GM23338 (cell line): ENCODE measurements at regions not wholly inside any gene's neighbourhood (a gene's known extent, or its start where the extent isn't known, plus 50 kb on each side); places are given as distances from the start of the nearest gene placed in this dataset.

ENCODE experiments used
- ATAC-seq: fragments of 200-7000 bp; cut with Tn5 transposase; 3 replicates; pipeline ENCODE4 v1.9.1; 2020
- DNase-seq: peaks from one replicate; pipeline ENCODE4 v3.0.0-alpha.2; 2015; ENCODE audit warnings: low spot score
- H2AFZ ChIP-seq: fragments of 200-600 bp; sonication (generic); 2 replicates; pipeline ENCODE4 v1.8.0; 2016; ENCODE audit warnings: antibody characterized with exemption, mild to moderate bottlenecking, moderate library complexity
- H3F3A ChIP-seq: fragments of 200-600 bp; sonication (generic); replicated peaks from 2 replicates; pipeline ENCODE4 v1.8.0; 2017; ENCODE audit warnings: antibody characterized with exemption, mixed run types, low read depth
- H3K27ac ChIP-seq: fragments of 200-600 bp; sonication (generic); 2 replicates; pipeline ENCODE4 v1.6.1; 2016; ENCODE audit warnings: low read depth
- H3K27me3 ChIP-seq: fragments of 200-600 bp; sonication (generic); 2 replicates; pipeline ENCODE4 v1.8.0; 2016; ENCODE audit warnings: mild to moderate bottlenecking, mixed run types, moderate library complexity; ENCODE audit not compliant: insufficient read depth
- H3K36me3 ChIP-seq: fragments of 200-600 bp; sonication (generic); 2 replicates; pipeline ENCODE4 v1.8.0; 2016; ENCODE audit warnings: mild to moderate bottlenecking; ENCODE audit not compliant: insufficient read depth
- H3K4me1 ChIP-seq: fragments of 200-600 bp; sonication (generic); 2 replicates; pipeline ENCODE4 v1.8.0; 2016; ENCODE audit warnings: mild to moderate bottlenecking, moderate library complexity; ENCODE audit not compliant: insufficient read depth
- H3K4me2 ChIP-seq: fragments of 200-600 bp; sonication (generic); 2 replicates; pipeline ENCODE4 v1.7.1; 2017; ENCODE audit warnings: mixed run types
- H3K4me3 ChIP-seq: fragments of 200-600 bp; sonication (generic); 2 replicates; pipeline ENCODE4 v1.6.1; 2016; ENCODE audit warnings: mixed run types
- H3K79me2 ChIP-seq: fragments of 200-600 bp; sonication (generic); replicated peaks from 2 replicates; pipeline ENCODE4 v1.8.0; 2017; ENCODE audit warnings: mild to moderate bottlenecking; ENCODE audit not compliant: insufficient read depth
- H3K9me2 ChIP-seq: fragments of 200-600 bp; sonication (generic); 2 replicates; pipeline ENCODE4 v1.8.0; 2017; ENCODE audit not compliant: insufficient read depth
- H4K20me1 ChIP-seq: fragments of 200-600 bp; sonication (generic); replicated peaks from 2 replicates; pipeline ENCODE4 v1.8.0; 2017; ENCODE audit warnings: mild to moderate bottlenecking; ENCODE audit not compliant: insufficient read depth
- H3K27ac Mint-ChIP-seq: 2 replicates; pipeline ENCODE4 v1.8.0; 2020; ENCODE audit warnings: inconsistent platforms, mild to moderate bottlenecking, moderate library complexity, mixed read lengths
- H3K27me3 Mint-ChIP-seq: 3 replicates; pipeline ENCODE4 v1.8.0; 2022; ENCODE audit warnings: low read depth, mild to moderate bottlenecking, moderate library complexity, mixed read lengths, inconsistent platforms; ENCODE audit not compliant: insufficient read depth, poor library complexity
- H3K36me3 Mint-ChIP-seq: 3 replicates; pipeline ENCODE4 v1.8.0; 2021; ENCODE audit warnings: low read depth, mild to moderate bottlenecking, inconsistent platforms, moderate library complexity, mixed read lengths
- H3K4me1 Mint-ChIP-seq: 3 replicates; pipeline ENCODE4 v1.8.0; 2020; ENCODE audit warnings: mild to moderate bottlenecking, inconsistent platforms, mixed read lengths
- H3K4me3 Mint-ChIP-seq: 3 replicates; pipeline ENCODE4 v1.8.0; 2021; ENCODE audit warnings: moderate library complexity, mild to moderate bottlenecking, inconsistent platforms, mixed read lengths
- H3K9me3 Mint-ChIP-seq: 3 replicates; pipeline ENCODE4 v1.8.0; 2020; ENCODE audit warnings: moderate library complexity, mild to moderate bottlenecking, inconsistent platforms, mixed read lengths
- ETS1 ChIP-seq: IDR thresholded peaks from 2 replicates; pipeline ENCODE4 v1.6.1; 2016; ENCODE audit warnings: antibody characterized with exemption
- JUNB ChIP-seq: IDR thresholded peaks from one replicate; pipeline ENCODE4 v1.6.1; 2016; ENCODE audit warnings: antibody characterized with exemption; ENCODE audit not compliant: unreplicated experiment
- STAT1 ChIP-seq: IDR thresholded peaks from one replicate; pipeline ENCODE4 v1.6.1; 2016; ENCODE audit warnings: antibody characterized with exemption; ENCODE audit not compliant: unreplicated experiment
- ZNF114 ChIP-seq: fragments of 250-450 bp; sonication (Bioruptor Pico); IDR thresholded peaks from 2 replicates; pipeline ENCODE4 v1.5.0; 2020; ENCODE audit warnings: mild to moderate bottlenecking, moderate library complexity
- ZNF331 ChIP-seq: fragments of 250-450 bp; sonication (Bioruptor Pico); IDR thresholded peaks from 2 replicates; pipeline ENCODE4 v1.5.0; 2020; ENCODE audit warnings: low read depth, mild to moderate bottlenecking, moderate library complexity
- ZNF462 ChIP-seq: fragments of 250-450 bp; sonication (Bioruptor Pico); IDR thresholded peaks from 2 replicates; pipeline ENCODE4 v1.5.0; 2020; ENCODE audit warnings: mild to moderate bottlenecking, moderate library complexity

GRCh38 chr5:10124287-10124686 is 125.4 kb downstream of the ATPSCKMT start:
- Mint-ChIP-seq H3K36me3 (no peaks in the 10 kb centered on the region), H3K4me1 (no peaks in the 10 kb centered on the region), H3K9me3 (no peaks in the 10 kb centered on the region; the same call in 2 of the 3 replicates), H3K27ac (no peak overlapping the region), H3K27me3 (peaks cover 7% of the 10 kb centered on the region), H3K4me3 (no peak overlapping the region)
- no peak for DNase-seq
- H4K20me1 ChIP-seq: no peaks in the 10 kb centered on the region
- H3K27ac ChIP-seq: no peak overlapping the region
- no peak overlapping the region for H3K4me3 ChIP-seq
- no peak overlapping the region for H3K4me2 ChIP-seq
- no peaks in the 10 kb centered on the region for H3K4me1 ChIP-seq
- no peak overlapping the region for H2AFZ ChIP-seq
- ATAC-seq: no peak
- no peaks in the 10 kb centered on the region for H3F3A ChIP-seq
- no peaks in the 10 kb centered on the region for H3K79me2 ChIP-seq
- no peaks in the 10 kb centered on the region for H3K36me3 ChIP-seq
- peaks cover 3% of the 10 kb centered on the region; the same call in 1 of the 2 replicates for H3K9me2 ChIP-seq
- TF ChIP-seq ETS1: no peak
- no peaks in the 10 kb centered on the region for H3K27me3 ChIP-seq

- no peak for TF ChIP-seq ZNF114 (CRISPR knock-in tag)
- H3K27me3 ChIP-seq: no peaks in the 10 kb centered on the region
- H3K27ac ChIP-seq: no peak overlapping the region
- Mint-ChIP-seq H3K4me1 (no peaks in the 10 kb centered on the region), H3K27ac (no peak overlapping the region), H3K27me3 (peaks cover 9% of the 10 kb centered on the region), H3K4me3 (no peak overlapping the region), H3K9me3 (no peaks in the 10 kb centered on the region; the same call in 2 of the 3 replicates), H3K36me3 (no peaks in the 10 kb centered on the region)
- no peaks in the 10 kb centered on the region for H3K4me1 ChIP-seq
- DNase-seq (no peak), ATAC-seq (no peak)
- H3K79me2 ChIP-seq: no peaks in the 10 kb centered on the region
- H2AFZ ChIP-seq: no peak overlapping the region
- H3K4me2 ChIP-seq: no peak overlapping the region
- H3F3A ChIP-seq: no peaks in the 10 kb centered on the region
- H4K20me1 ChIP-seq: no peaks in the 10 kb centered on the region
- H3K36me3 ChIP-seq: no peaks in the 10 kb centered on the region
- H3K9me2 ChIP-seq: peaks cover 3% of the 10 kb centered on the region; the same call in 1 of the 2 replicates
- no peak overlapping the region for H3K4me3 ChIP-seq
Observed at GRCh38 chr5:10123254-10123989, 126.3 kb downstream of the ATPSCKMT start.

GRCh38 chr5:10122076-10122726 is 127.5 kb downstream of the ATPSCKMT start:
- Mint-ChIP-seq H3K9me3 (no peaks in the 10 kb centered on the region; the same call in 2 of the 3 replicates), H3K4me1 (no peaks in the 10 kb centered on the region; the same call in 2 of the 3 replicates), H3K4me3 (no peak overlapping the region), H3K27me3 (peaks cover 10% of the 10 kb centered on the region), H3K36me3 (no peaks in the 10 kb centered on the region; the same call in 2 of the 3 replicates), H3K27ac (no peak overlapping the region)
- Histone ChIP-seq H3K4me2 (no peak overlapping the region), H3K27me3 (no peaks in the 10 kb centered on the region), H3K9me2 (peaks cover 3% of the 10 kb centered on the region; the same call in 1 of the 2 replicates), H3K27ac (no peak overlapping the region), H2AFZ (no peak overlapping the region), H3K4me3 (no peak overlapping the region), H3K79me2 (no peaks in the 10 kb centered on the region), H3F3A (no peaks in the 10 kb centered on the region), H4K20me1 (no peaks in the 10 kb centered on the region), H3K36me3 (no peaks in the 10 kb centered on the region), H3K4me1 (no peaks in the 10 kb centered on the region)
- DNase-seq (no peak), ATAC-seq (no peak)
- TF ChIP-seq JUNB: no peak
- TF ChIP-seq STAT1: no peak
- no peak for TF ChIP-seq ZNF331 (CRISPR knock-in tag)
- no peak for TF ChIP-seq ZNF462
